GM08714 (cell line): ENCODE measurements at regions not wholly inside any gene's neighbourhood (a gene's known extent, or its start where the extent isn't known, plus 50 kb on each side); places are given as distances from the start of the nearest gene placed in this dataset.

Source experiments
- H3K4me3 ChIP-seq: fragments of 200-500 bp; sonication (Bioruptor generic); 2 replicates; pipeline ENCODE4 v1.5.1; 2014; ENCODE audit warnings: mild to moderate bottlenecking, low read length, inconsistent platforms
- ZNF274 ChIP-seq: IDR thresholded peaks from 2 replicates; pipeline ENCODE4 v1.6.1; 2012; ENCODE audit warnings: mild to moderate bottlenecking, low read depth, low read length

DNA sequence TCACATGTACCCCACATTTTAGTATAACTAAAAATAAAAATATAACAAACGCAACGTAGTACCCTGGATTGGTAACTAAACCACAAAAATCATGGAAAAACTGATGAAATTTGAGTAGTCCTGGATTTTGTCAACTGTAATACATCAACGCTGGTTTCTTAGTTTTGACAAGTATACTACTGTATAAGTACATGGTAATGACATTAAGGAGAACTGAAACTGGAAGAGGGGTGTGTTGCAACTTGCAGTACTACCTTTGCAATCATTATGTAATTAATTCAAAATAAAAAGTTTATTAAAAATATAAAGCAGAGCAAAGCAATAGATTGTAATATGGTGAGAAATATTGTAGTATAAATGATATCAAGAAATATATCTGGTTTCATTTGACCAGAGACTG, 1158.0 kb upstream of the SPRY2 start:
- no peak overlapping the region for H3K4me3 ChIP-seq
- no peak for TF ChIP-seq ZNF274

DNA sequence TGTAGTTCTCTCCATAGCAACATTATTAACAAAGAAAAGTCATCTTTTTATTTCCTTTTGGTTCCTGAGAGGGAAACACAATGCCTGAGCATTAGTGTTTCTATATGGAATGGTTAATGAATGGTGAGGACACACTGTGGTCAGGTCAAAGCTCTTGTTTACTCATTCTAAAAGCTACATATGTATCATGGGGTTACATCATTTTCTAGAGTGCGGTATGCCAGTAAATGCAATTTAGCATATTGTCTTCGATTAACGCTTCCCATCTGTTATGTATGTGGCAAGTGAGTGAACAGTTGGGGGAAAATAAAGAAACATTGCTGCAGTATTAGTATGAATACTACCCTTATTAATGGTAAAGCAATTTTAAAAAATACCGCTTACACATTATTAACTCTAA, 1152.2 kb upstream of the SPRY2 start:
- no peak overlapping the region for H3K4me3 ChIP-seq
- no peak for TF ChIP-seq ZNF274

DNA sequence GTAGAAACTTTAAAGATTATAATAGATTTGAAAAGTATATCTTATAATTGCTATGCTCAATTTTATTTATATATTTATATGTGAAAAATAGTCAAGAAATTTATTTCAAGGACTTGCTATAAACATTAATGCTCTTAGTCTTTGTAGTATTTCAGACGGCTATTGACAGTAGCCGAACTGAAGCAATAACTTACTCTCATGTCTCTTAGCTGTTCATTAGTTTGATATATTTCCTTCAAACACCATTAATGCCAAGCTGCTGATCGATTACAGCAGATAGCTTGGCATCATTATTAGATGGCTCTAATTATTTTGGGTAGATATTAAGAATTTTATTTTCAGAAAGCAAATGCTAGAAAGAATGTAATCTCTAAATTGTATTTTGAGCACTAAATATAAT, 1151.5 kb upstream of the SPRY2 start:
- H3K4me3 ChIP-seq, result no peak overlapping the region
- TF ChIP-seq ZNF274, result no peak

DNA sequence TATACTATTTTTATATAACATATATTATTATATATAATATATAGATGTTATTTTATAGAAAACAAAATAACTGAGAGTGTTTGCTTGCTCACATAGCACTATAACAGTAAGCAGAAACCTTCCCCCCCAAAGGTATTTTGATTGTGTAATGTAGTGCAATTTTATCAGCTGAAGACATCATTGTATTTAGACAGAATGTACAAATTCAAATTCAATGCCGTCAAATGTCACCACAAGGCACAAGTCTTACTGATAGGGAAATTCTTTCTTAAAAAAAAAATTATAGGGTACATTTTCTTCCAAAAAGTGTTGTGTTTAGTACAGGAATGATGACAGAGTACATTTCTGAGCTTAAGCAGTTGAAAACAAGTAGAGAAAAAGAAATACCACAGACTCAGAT, 1147.1 kb upstream of the SPRY2 start:
- no peak for TF ChIP-seq ZNF274
- H3K4me3 ChIP-seq, result no peak overlapping the region

DNA sequence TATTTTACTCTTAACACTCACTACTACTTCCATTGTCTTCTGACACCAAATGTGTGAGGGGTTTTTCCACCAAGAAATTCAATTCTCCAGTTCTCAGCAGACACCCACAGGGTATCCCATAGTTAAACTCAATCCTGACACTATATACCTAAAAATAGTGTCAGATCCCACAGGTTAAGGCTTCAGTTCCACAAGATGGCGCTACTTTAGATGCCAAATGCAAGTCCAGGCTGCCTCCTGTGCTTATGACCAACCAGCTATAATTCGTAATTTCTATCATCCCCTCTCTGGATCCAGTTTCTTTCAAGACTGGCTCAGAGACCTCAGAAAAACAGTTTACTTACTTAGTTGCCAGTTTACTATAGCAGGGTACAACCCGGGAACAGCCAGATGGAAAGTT, 1146.2 kb upstream of the SPRY2 start:
- no peak for TF ChIP-seq ZNF274
- H3K4me3 ChIP-seq, result no peak overlapping the region

DNA sequence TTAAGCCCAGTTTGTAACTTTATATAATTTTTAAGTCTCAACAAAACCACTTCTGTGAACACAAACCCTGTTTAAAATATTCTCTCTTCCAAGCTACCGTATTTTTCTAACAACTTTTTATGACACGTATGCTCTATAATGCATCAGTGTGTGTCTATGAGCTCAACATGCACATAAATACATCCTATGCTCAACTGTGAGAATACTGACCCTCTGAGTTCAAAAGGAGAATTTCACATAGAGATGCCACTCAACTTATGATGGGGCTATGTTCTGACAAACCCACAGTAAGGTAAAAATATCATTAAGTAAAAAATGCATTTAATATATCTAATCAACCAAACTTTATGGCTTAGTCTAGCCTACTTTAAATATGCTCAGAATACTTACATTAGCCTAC, 1139.7 kb upstream of the SPRY2 start:
- no peak for TF ChIP-seq ZNF274
- H3K4me3 ChIP-seq, result no peak overlapping the region

DNA sequence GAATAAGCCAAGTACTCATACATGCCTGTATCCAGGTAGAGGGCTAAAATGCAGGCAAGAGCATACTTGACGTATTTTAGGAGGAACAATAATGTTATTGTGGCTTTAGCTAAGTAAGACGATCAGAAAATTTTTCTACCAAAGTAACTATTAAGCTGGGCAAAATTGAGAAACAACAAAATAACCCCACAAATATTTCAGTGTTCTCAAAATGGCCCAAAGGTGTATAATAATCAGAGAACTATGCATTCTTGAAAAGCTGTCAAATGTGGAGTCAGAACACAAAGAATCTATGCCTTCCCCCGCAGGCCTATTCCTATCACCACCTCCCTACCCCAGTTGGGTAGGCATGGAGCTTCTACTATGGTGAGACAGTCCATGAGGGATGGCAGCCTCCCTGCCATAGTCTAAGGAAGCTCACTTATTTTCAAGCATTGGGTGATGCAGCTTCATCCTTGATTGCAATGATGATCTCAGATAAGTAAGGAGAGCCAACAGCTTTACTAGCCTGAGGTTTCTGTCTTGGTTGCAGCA, 1132.5 kb upstream of the SPRY2 start:
- no peak for TF ChIP-seq ZNF274
- no peak overlapping the region for H3K4me3 ChIP-seq

DNA sequence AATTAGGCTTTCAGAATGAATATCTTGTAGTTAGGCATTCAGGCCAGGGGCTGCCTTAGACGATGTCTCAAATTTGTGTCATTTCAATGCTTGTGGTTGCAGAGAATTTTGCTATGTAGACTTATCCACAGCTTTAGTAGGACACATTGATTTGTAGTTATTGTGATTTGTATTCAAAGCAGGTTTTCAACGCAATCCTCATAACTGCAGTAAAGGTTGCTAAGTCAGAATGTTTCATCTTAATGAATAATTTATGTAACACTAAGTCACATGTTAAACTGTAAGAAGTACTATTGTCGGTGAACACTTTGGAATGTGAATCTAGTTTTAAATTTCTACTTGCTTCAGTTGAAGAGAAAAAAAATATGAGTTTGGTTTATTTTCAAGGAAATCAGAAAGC, 1117.2 kb upstream of the SPRY2 start:
- TF ChIP-seq ZNF274, result no peak
- no peak overlapping the region for H3K4me3 ChIP-seq

DNA sequence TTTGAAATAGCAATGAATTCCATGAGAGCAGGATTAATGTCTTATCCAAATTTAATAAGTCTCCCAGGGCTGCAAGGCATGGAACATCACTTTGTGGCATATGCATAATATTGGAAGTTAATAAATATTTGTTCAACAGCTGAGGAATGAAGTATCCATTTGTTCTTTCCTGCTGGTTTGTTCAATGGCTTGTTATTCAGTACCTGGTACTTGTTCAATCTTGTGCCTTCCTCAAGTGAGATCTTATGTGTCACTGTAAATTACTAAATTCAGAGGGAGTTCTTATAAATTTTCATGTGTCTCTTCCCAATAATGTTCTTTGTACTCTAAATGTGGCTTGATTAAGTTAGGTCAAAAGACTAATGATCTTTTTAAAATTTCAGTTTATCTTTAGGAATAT, 1105.5 kb upstream of the SPRY2 start:
- no peak for TF ChIP-seq ZNF274
- no peak overlapping the region for H3K4me3 ChIP-seq

DNA sequence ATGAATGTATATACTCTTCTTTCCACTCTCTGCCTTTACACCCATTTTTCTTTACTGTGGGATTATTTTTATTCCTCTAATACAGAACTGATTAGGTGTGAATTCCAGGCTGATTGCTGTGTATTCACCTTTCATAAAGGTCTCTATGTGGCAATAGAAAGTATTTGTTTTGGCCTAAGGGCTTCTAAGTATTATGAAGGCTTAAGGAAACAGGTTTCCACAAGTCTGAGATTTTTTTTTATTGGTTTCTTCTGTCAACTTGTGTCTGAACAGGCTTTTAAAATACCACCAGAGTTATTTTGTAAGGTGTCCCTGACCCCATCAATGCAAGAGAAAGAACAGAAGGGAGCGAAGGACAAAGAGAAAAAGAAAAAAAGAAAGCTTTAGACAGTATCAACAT, 1102.0 kb upstream of the SPRY2 start:
- H3K4me3 ChIP-seq, result no peak overlapping the region
- TF ChIP-seq ZNF274, result no peak

DNA sequence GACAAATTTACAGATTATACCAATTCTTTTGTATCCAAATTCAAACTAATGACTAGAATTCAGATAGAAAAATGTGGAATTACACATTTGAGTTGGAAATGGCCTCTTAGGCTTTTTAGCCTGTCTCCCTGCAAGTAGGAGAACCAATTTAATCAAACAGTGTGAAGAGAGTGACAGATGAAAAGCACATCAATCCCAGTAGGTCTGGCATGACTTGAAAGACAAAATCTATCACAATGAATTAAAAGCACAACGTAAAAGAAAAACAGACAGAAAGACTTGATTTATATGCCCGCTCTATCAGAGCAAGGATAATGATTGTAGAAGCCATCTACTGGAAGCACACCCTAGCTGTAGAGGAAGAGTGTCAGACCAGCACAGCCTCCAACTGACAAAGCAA, 1084.4 kb upstream of the SPRY2 start:
- TF ChIP-seq ZNF274, result no peak
- no peak overlapping the region for H3K4me3 ChIP-seq

DNA sequence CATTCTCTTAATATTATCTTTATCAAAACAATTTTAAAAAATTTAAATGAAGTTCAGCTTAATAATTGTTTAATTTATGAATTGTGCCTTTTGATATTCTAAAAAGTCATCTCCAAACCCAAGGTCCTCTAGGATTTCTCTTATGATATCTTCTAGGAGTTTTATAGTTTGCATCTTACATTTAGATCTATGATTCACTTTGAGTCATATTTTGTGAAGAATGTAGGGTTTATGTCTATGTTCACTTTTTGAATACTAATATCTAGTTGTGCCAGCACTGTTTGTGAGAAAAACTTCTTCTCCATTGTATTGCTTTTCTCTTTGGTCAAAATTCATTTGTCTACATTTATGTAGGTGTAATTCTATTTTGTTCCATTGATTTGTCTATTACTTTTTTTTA, 1068.4 kb upstream of the SPRY2 start:
- no peak for TF ChIP-seq ZNF274
- H3K4me3 ChIP-seq, result no peak overlapping the region

DNA sequence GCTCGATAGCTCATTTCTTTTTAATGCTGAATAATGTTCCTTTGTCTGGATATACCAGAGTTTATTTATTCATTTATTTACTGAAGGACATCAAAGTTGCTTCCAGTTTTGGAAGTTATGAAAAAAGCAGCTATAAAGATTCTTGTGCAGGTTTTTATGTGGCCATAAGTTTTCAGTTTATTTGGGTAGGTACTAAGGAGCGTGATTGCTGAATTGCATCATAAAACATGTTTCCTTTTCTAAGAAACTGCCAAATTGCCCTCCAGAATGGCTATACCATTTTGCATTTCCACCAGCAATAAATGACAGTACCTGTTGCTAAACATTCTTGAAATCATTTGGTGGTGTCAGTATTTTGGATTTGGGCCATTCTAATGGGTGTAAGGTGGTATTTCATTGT, 1067.7 kb upstream of the SPRY2 start:
- no peak for TF ChIP-seq ZNF274

DNA sequence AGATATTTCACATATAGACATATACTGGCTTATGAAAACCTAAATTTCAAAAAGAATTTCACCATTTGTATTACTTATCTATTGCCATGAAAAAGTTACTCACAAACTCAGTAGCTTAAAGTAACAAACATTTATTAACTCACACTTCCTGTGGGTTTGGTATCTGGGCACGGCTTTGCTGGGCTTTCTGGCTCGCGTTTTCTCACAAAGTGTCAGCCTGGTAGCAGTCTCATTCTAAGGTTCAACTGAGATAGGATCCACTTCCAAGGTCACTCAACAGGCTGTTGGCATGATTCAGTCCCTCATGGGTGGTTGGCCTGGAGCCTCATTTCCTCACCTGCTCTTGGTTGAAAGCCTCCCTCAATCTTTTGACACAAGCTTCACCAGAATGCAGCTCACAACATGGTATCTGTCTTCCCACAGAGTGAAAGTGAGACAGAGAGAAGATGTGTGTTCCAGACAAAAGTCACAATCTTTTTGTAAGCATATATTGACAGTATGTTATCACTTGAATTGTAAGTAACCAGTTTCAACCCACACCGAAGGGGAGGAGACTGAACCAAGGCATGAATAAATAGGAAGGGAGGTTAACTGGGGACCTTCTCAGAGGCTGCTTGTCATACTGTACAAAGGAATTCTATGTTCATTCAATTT, 1065.8 kb upstream of the SPRY2 start:
- peak overlapping the region; percentile 61; the same call in 1 of the 2 replicates for H3K4me3 ChIP-seq
- no peak for TF ChIP-seq ZNF274

More for the DNA sequence above, 1067.7 kb upstream of the SPRY2 start:
- no peak overlapping the region for H3K4me3 ChIP-seq

DNA sequence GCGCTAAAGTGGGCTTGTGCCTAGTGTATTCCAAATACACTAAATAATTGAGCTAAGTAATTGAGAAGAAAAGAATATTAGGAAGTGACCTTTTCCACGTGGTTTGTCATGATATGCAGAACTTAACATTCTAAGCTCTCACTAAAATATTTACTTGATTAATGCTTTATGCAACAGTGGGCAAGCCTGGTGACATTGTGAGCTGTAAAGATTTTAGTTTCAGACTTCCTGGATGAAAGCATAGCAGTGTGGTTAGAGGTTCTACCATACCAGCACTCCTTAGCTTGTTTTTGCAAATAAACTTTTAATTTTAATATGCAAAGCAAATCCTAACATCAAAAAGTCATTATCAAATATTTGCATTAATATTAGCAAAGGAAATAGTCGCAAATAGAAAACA, 1065.1 kb upstream of the SPRY2 start:
- no peak overlapping the region; the same call in 1 of the 2 replicates for H3K4me3 ChIP-seq
- no peak for TF ChIP-seq ZNF274

DNA sequence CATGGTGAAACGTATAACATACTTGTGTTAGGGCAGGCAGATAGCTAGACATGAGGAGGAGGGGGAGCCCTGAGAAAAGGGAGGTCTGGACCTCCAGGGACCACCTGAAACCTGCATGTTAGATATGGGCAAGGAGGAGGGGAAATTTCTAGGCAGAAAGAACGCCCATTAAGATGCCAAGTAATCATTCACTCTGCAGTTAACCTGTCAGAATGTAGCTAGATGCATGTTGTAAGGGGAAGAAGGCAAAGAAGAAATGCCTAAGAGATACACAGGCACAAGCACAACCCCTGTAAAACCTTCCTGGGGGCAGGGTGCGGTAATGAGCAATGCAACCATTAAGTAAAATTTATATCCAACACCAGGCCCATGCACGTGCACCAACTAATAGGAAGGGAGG, 1055.3 kb upstream of the SPRY2 start:
- no peak overlapping the region for H3K4me3 ChIP-seq
- TF ChIP-seq ZNF274, result no peak
